ENCODE measurements at regions not wholly inside any gene's neighbourhood (a gene's known extent, or its start where the extent isn't known, plus 50 kb on each side); places are given as distances from the start of the nearest gene placed in this dataset.

DNA sequence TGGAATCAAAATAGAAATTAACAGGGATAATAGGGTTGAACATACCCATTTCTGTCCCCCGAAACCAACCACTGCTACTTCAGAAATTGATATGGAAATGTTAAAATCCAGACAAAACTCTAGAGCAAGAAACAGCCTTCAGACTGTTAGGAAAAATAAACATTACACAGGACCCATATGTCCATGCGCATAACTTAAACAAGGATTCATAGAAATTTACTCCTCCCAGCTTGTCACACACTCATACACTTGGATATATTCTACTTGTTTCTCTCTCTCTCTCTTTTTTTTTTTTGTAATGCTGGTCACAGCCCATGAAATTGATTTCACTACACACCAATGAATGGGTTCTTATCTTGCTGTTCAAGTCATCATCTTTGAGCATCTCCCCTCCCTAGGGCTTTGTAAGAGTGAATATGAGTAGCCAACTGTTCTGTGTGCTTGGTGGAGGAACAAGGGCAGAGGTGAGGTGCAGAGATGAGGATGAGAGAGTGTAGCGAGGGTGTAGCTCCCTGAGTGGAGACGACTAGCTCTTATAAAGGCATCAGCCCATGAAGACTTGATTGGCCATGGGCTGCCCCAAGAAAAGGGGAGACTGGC, 61.8 kb upstream of the MLN start (continued):
- TF ChIP-seq ELF4 (CRISPR knock-in tag; IDR thresholded peaks at IDR 0.05; ENCODE audit: low read depth) (no peak), JUN (CRISPR knock-in tag; IDR thresholded peaks at IDR 0.05) (no peak), ZNF121 (CRISPR knock-in tag; IDR thresholded peaks at IDR 0.05) (no peak), SOX15 (CRISPR knock-in tag; IDR thresholded peaks at IDR 0.05) (no peak), HMGA2 (CRISPR knock-in tag; IDR thresholded peaks at IDR 0.05) (no peak), ZBTB43 (CRISPR knock-in tag; IDR thresholded peaks at IDR 0.05) (no peak), ZNF671 (CRISPR knock-in tag; IDR thresholded peaks at IDR 0.05) (no peak)
- TF ChIP-seq, protein P1, sequence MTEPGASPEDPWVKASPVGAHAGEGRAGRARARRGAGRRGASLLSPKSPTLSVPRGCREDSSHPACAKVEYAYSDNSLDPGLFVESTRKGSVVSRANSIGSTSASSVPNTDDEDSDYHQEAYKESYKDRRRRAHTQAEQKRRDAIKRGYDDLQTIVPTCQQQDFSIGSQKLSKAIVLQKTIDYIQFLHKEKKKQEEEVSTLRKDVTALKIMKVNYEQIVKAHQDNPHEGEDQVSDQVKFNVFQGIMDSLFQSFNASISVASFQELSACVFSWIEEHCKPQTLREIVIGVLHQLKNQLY (CRISPR knock-in tag; IDR thresholded peaks at IDR 0.05), result no peak

DNA sequence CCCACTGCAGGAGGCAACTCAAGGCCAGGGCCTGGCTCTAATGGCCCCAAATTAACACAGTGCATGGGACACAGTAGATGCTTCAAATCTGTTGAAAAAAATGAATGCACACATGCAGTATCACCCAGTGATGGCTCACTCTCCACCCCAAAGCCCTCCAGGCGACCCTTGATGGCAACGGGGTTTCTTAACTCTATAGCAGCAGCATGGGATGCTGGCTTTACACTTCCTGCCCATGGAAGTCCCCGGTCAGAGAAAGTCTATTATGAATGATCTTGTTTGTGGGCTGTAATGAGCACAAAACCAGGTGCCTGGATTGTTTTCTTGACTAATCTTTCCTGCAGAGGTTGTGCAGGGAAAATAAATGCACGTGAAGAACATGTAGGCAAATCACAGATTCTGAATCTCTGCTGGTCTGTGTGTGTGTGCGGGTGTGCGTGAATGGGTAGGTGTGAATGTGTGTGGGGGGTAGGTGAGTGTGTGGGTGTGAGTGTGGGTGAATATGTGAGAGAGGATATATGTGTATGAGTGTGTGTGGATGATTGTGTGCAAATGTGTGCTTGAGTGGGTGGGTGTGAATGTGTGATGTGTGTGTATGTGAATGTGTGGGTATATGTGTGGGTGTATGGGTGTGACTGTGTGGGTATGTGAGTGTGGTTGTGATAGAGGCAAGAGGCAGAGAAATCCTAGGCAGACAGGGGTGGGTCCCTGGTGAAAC, 60.1 kb upstream of the MLN start:
- Mint-ChIP-seq H3K27me3 (ENCODE audit: low read depth) (peaks cover 4% of the 10 kb centered on the region; the same call in 1 of the 2 replicates), H3K36me3 (no peaks in the 10 kb centered on the region), H3K9me3 (peaks cover 12% of the 10 kb centered on the region), H3K4me1 (peaks cover 15% of the 10 kb centered on the region), H3K4me3 (no peak overlapping the region), H3K27ac (no peak overlapping the region)
- TF ChIP-seq ZNF671 (CRISPR knock-in tag; IDR thresholded peaks at IDR 0.05) (no peak), ZNF396 (CRISPR knock-in tag; IDR thresholded peaks at IDR 0.05; ENCODE audit: borderline replicate concordance) (no peak), ATF2 (CRISPR knock-in tag; IDR thresholded peaks at IDR 0.05; ENCODE audit: borderline replicate concordance, low read depth) (no peak)
- ATAC-seq (no peak), DNase-seq (ENCODE audit: low spot score) (no peak)
- POLR2A ChIA-PET, result no interaction called here
- CTCF ChIA-PET, result no interaction called here

DNA sequence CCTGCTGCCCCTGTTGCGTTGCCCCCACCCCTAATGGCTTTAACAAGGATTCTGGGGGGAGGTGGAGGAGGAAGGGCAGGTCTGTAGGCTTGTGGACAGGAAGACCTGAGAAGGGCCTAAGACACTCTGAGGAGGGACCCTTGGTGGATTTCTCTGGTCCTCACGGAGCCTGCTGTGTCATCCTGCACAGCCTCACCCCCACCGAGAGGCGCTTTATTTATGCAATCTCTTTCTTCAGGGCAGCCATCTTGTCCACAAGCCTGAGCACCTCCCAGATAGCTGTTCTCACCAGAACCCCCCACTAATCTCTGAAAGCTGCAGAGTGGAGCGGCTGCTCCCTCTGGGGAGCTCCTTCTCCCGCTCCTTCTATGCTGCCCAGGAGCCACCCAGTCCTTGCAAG, 59.3 kb upstream of the MLN start:
- Mint-ChIP-seq H3K27ac (no peak overlapping the region), H3K4me1 (peaks cover 15% of the 10 kb centered on the region), H3K27me3 (ENCODE audit: low read depth) (peaks cover 4% of the 10 kb centered on the region; the same call in 1 of the 2 replicates), H3K36me3 (no peaks in the 10 kb centered on the region), H3K4me3 (no peak overlapping the region), H3K9me3 (peaks cover 12% of the 10 kb centered on the region)
- no peak for ATAC-seq
- TF ChIP-seq PRRX2 (CRISPR knock-in tag; IDR thresholded peaks at IDR 0.05) (no peak), ZNF416 (CRISPR knock-in tag; IDR thresholded peaks at IDR 0.05) (no peak)
- no peak for DNase-seq (ENCODE audit: low spot score)
- POLR2A ChIA-PET, result no interaction called here
- CTCF ChIA-PET, result no interaction called here

- TF ChIP-seq NR3C1 (CRISPR knock-in tag; conservative IDR thresholded peaks at IDR 0.05; ENCODE audit: low read depth), result no peak
- TF ChIP-seq, protein P2, sequence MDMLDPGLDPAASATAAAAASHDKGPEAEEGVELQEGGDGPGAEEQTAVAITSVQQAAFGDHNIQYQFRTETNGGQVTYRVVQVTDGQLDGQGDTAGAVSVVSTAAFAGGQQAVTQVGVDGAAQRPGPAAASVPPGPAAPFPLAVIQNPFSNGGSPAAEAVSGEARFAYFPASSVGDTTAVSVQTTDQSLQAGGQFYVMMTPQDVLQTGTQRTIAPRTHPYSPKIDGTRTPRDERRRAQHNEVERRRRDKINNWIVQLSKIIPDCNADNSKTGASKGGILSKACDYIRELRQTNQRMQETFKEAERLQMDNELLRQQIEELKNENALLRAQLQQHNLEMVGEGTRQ (CRISPR knock-in tag; IDR thresholded peaks at IDR 0.05), result peak; percentile 56; the same call in 1 of the 2 replicates
- POLR2A ChIA-PET, result no interaction called here
- ATAC-seq (no peak), DNase-seq (ENCODE audit: low spot score) (no peak)
- peaks cover 4% of the 10 kb centered on the region; the same call in 1 of the 2 replicates for H3K27me3 Mint-ChIP-seq (ENCODE audit: low read depth)
- H3K27ac Mint-ChIP-seq, result no peak overlapping the region
- H3K36me3 Mint-ChIP-seq, result no peaks in the 10 kb centered on the region
- H3K4me3 Mint-ChIP-seq, result no peak overlapping the region
- CTCF ChIA-PET, result interaction anchor here (1.1 kb wide), 1 partner anchor 34 kb away, joined by 3 read pairs; no protein-coding TSS in a partner anchor
- peaks cover 15% of the 10 kb centered on the region for H3K4me1 Mint-ChIP-seq
- H3K9me3 Mint-ChIP-seq, result peaks cover 12% of the 10 kb centered on the region
These were observed 58.7 kb upstream of the MLN start for GRCh38 chr6:33862536-33862935.
